IMR-90 (cell line): ENCODE measurements at regions not wholly inside any gene's neighbourhood (a gene's known extent, or its start where the extent isn't known, plus 50 kb on each side); places are given as distances from the start of the nearest gene placed in this dataset.

Experiments
- ATAC-seq: fragments of 200-7000 bp; cut with Tn5 transposase; 2 replicates; pipeline ENCODE4 v1.9.1; 2020; ENCODE audit warnings: low read depth, mild to moderate bottlenecking, moderate library complexity
- BruUV-seq: library from RNA; stranded (reverse); fragments of 400-500 nt; replicated peaks from 2 replicates; lab custom pipeline; 2021; lab: Mats Ljungman, UMichigan
- CTCF ChIA-PET: fragments of 300-600 bp; formaldehyde crosslinking; extraction: SDS; loops from one replicate; lab custom pipeline; 2021; ENCODE audit warnings: antibody characterized with exemption; lab: Yijun Ruan, JAX
- POLR2A ChIA-PET: fragments of 300-600 bp; sonication (Branson Sonifier 250); formaldehyde crosslinking; loops from one replicate; lab custom pipeline; 2022; ENCODE audit warnings: antibody characterized with exemption; ENCODE audit not compliant: unreplicated experiment; lab: Charles Lee
- DNase-seq: peaks from one replicate; pipeline ENCODE4 v3.0.0; 2013
- H2AFZ ChIP-seq: replicated peaks from 2 replicates; pipeline ENCODE3; 2013; ENCODE audit warnings: low read length, mild to moderate bottlenecking; ENCODE audit not compliant: poor library complexity
- H2AK5ac ChIP-seq: 2 replicates; pipeline ENCODE4 v1.6.1; 2013; ENCODE audit warnings: low read depth, low read length, inconsistent platforms
- H2AK9ac ChIP-seq: replicated peaks from 2 replicates; pipeline ENCODE3; 2013; ENCODE audit warnings: mild to moderate bottlenecking, low read depth, low read length, moderate library complexity; ENCODE audit not compliant: poor library complexity
- H2BK120ac ChIP-seq: 2 replicates; pipeline ENCODE4 v1.6.1; 2013; ENCODE audit warnings: low read depth, low read length, inconsistent platforms
- H2BK15ac ChIP-seq: 3 replicates; pipeline ENCODE4 v1.6.1; 2013; ENCODE audit warnings: low read depth, low read length, inconsistent platforms
- H2BK20ac ChIP-seq: 2 replicates; pipeline ENCODE4 v1.6.1; 2013; ENCODE audit warnings: low read depth, mild to moderate bottlenecking, inconsistent platforms, low read length, moderate library complexity
- H2BK5ac ChIP-seq: 2 replicates; pipeline ENCODE4 v1.6.1; 2013; ENCODE audit warnings: mild to moderate bottlenecking, low read depth, low read length, inconsistent platforms; ENCODE audit not compliant: poor library complexity, severe bottlenecking
- H3K14ac ChIP-seq: replicated peaks from 2 replicates; pipeline ENCODE4 v1.6.1; 2013; ENCODE audit warnings: low read depth, low read length, inconsistent platforms
- H3K18ac ChIP-seq: 2 replicates; pipeline ENCODE4 v1.6.1; 2013; ENCODE audit warnings: low read depth, low read length, control low read depth
- H3K23ac ChIP-seq: 2 replicates; pipeline ENCODE4 v1.6.1; 2013; ENCODE audit warnings: low read depth, low read length, inconsistent platforms
- H3K27ac ChIP-seq: 2 replicates; pipeline ENCODE4 v1.5.1; 2013; ENCODE audit warnings: mild to moderate bottlenecking, control low read depth, low read length; ENCODE audit not compliant: insufficient read depth
- H3K27me3 ChIP-seq: 2 replicates; pipeline ENCODE4 v1.6.1; 2013; ENCODE audit warnings: low read length; ENCODE audit not compliant: control insufficient read depth, insufficient read depth
- H3K36me3 ChIP-seq: 2 replicates; pipeline ENCODE4 v1.6.1; 2013; ENCODE audit warnings: low read length, mixed read lengths; ENCODE audit not compliant: control insufficient read depth, insufficient read depth
- H3K4ac ChIP-seq: 2 replicates; pipeline ENCODE4 v1.6.1; 2013; ENCODE audit warnings: low read depth, low read length, inconsistent platforms
- H3K4me1 ChIP-seq: 2 replicates; pipeline ENCODE4 v1.6.1; 2013; ENCODE audit warnings: low read length, mixed read lengths; ENCODE audit not compliant: control insufficient read depth, insufficient read depth
- H3K4me2 ChIP-seq: 2 replicates; pipeline ENCODE4 v1.6.1; 2013; ENCODE audit warnings: low read depth, mild to moderate bottlenecking, control low read depth, low read length, moderate library complexity
- H3K4me3 ChIP-seq: 2 replicates; pipeline ENCODE4 v1.5.1; 2013; ENCODE audit warnings: low read depth, mild to moderate bottlenecking, control low read depth, low read length, moderate library complexity; ENCODE audit not compliant: insufficient read depth
- H3K56ac ChIP-seq: 2 replicates; pipeline ENCODE4 v1.6.1; 2013; ENCODE audit warnings: low read length, inconsistent platforms; ENCODE audit not compliant: insufficient read depth; ENCODE audit errors: extremely low read depth
- H3K79me1 ChIP-seq, 2 experiments: 2 replicates each; pipeline ENCODE4 v1.6.1; 2013; ENCODE audit warnings: low read length in 2 of 2, inconsistent platforms in 1 of 2, low read depth in 1 of 2
- H3K9ac ChIP-seq: 2 replicates; pipeline ENCODE4 v1.6.1; 2013; ENCODE audit warnings: low read depth, low read length, control low read depth
- H3K9me1 ChIP-seq: 2 replicates; pipeline ENCODE4 v1.6.1; 2013; ENCODE audit warnings: low read length, inconsistent platforms; ENCODE audit not compliant: insufficient read depth
- H3K9me3 ChIP-seq: 2 replicates; pipeline ENCODE4 v1.6.1; 2013; ENCODE audit warnings: low read length; ENCODE audit not compliant: control insufficient read depth, insufficient read depth
- H4K20me1 ChIP-seq: 2 replicates; pipeline ENCODE4 v1.6.1; 2013; ENCODE audit warnings: low read length, inconsistent platforms; ENCODE audit not compliant: insufficient read depth
- H4K5ac ChIP-seq: 2 replicates; pipeline ENCODE4 v1.6.1; 2013; ENCODE audit warnings: mild to moderate bottlenecking, low read depth, low read length, control low read depth
- H4K8ac ChIP-seq, 2 experiments: 2 replicates each; pipeline ENCODE4 v1.6.1; 2013; ENCODE audit warnings: low read depth in 2 of 2, low read length in 2 of 2, control low read depth in 1 of 2, inconsistent platforms in 1 of 2
- H4K91ac ChIP-seq: 2 replicates; pipeline ENCODE4 v1.6.1; 2013; ENCODE audit warnings: low read depth, low read length, inconsistent platforms; ENCODE audit not compliant: insufficient read depth
- BHLHE40 ChIP-seq: fragments of 150-350 bp; IDR thresholded peaks from 2 replicates; pipeline ENCODE4 v1.6.1; 2016; ENCODE audit warnings: mild to moderate bottlenecking, low read depth, low read length
- CEBPB ChIP-seq: IDR thresholded peaks from 2 replicates; pipeline ENCODE4 v1.6.1; 2012; ENCODE audit warnings: low read depth, low read length, improper control_type of control experiment
- CHD1 ChIP-seq: IDR thresholded peaks from 2 replicates; pipeline ENCODE4 v1.6.1; 2012; ENCODE audit warnings: low read depth, low read length, improper control_type of control experiment
- ELK1 ChIP-seq: fragments of 150-350 bp; IDR thresholded peaks from 2 replicates; pipeline ENCODE4 v1.6.1; 2016; ENCODE audit warnings: low read depth, mild to moderate bottlenecking, low read length, moderate library complexity, borderline replicate concordance
- MXI1 ChIP-seq: IDR thresholded peaks from 2 replicates; pipeline ENCODE4 v1.6.1; 2012; ENCODE audit warnings: low read depth, mild to moderate bottlenecking, low read length, moderate library complexity, borderline replicate concordance
- NFE2L2 ChIP-seq: fragments of 150-350 bp; IDR thresholded peaks from 2 replicates; pipeline ENCODE4 v1.6.1; 2016; ENCODE audit warnings: low read depth, mild to moderate bottlenecking, low read length
- POLR2A ChIP-seq: IDR thresholded peaks from 2 replicates; pipeline ENCODE4 v1.6.1; 2012; ENCODE audit warnings: mild to moderate bottlenecking, low read depth, low read length
- RAD21 ChIP-seq: IDR thresholded peaks from 2 replicates; pipeline ENCODE4 v1.6.1; 2012; ENCODE audit warnings: low read length, improper control_type of control experiment
- RCOR1 ChIP-seq: IDR thresholded peaks from 2 replicates; pipeline ENCODE4 v1.6.1; 2012; ENCODE audit warnings: mild to moderate bottlenecking, low read length, improper control_type of control experiment; ENCODE audit not compliant: insufficient replicate concordance
- RFX5 ChIP-seq: IDR thresholded peaks from 2 replicates; pipeline ENCODE4 v1.8.0; 2012; ENCODE audit warnings: low read depth, mild to moderate bottlenecking, low read length, moderate library complexity
- SMC3 ChIP-seq: fragments of 150-350 bp; IDR thresholded peaks from 2 replicates; pipeline ENCODE4 v1.6.1; 2016; ENCODE audit warnings: low read depth, mild to moderate bottlenecking, antibody characterized with exemption, low read length, moderate library complexity
- WGBS, 2 experiments: methylation state at CpG; one replicate each; pipeline versions ENCODE4 v1.1.5 to v1.1.7; 2013; ENCODE audit warnings: missing lambda C conversion rate in 2 of 2; ENCODE audit not compliant: insufficient read length in 1 of 2; ENCODE audit errors: extremely low coverage in 2 of 2; 5-methylcytosine and 5-hydroxymethylcytosine counted together
- dilution Hi-C: fragments of 300-500 bp; cut with HindIII; formaldehyde crosslinking; loops from one replicate; pipeline ENCODE4 v1.14.3; 2018; ENCODE audit warnings: low sequenced_read_pairs; ENCODE audit not compliant: unreplicated experiment
- in situ Hi-C: fragments of 300-500 bp; cut with MboI; formaldehyde crosslinking; loops from 3 replicates; pipeline ENCODE4 v1.14.3; 2019; ENCODE audit warnings: low sequenced_read_pairs, inconsistent platforms, mixed read lengths
- intact Hi-C: fragments of 100-400 bp; cut with micrococcal nuclease; formaldehyde crosslinking; loops from 2 replicates; pipeline ENCODE4 v1.10.0; 2022
- TF ChIP-seq, protein P1 (sequence below): conservative IDR thresholded peaks from 2 replicates; pipeline ENCODE4 v1.5.1; 2012; ENCODE audit warnings: mild to moderate bottlenecking, low read depth, low read length, improper control_type of control experiment

GRCh38 chr6:26170951-26171841, 84.0 kb downstream of the HFE start (continued):
- TF ChIP-seq NFE2L2 (no peak), MXI1 (no peak)

GRCh38 chr6:26172608-26172968, 85.4 kb downstream of the HFE start:
- intact Hi-C loops (loop anchor here (1.0 kb wide), 1 partner anchor 47 kb away; no protein-coding TSS in a partner anchor), in situ Hi-C loops (no loop called here), dilution Hi-C loops (no loop called here)
- H3K9ac ChIP-seq, result peak overlapping the region; percentile 89
- H3K9me1 ChIP-seq, result no peaks in the 10 kb centered on the region
- peak overlapping the region; percentile 64; the same call in 1 of the 2 replicates for H3K23ac ChIP-seq
- peaks cover 3 to 7% of the 10 kb centered on the region in 2 experiments; a peak in 2 of 4 replicates for H3K79me1 ChIP-seq
- ATAC-seq, result peak; percentile 19
- peak overlapping the region; percentile 99 for H3K4me2 ChIP-seq
- H3K4me3 ChIP-seq, result peak overlapping the region; percentile 90
- ChIA-PET CTCF (interaction anchor here (0.7 to 1.3 kb wide), 2 partner anchors 10 to 164 kb away, joined by 3 to 4 read pairs; no protein-coding TSS in a partner anchor), POLR2A (interaction anchor here (0.5 to 1.4 kb wide), 3 partner anchors 14 to 48 kb away, joined by 3 to 7 read pairs (median 4); a partner anchor contains a TSS)
- no peak overlapping the region for H2AK9ac ChIP-seq
- H4K8ac ChIP-seq, result peak overlapping the region; percentile 74 to 86
- H4K91ac ChIP-seq, result peak overlapping the region; percentile 64
- no peak overlapping the region for H2BK20ac ChIP-seq
- peak overlapping the region; percentile 69 for H2AFZ ChIP-seq
- peak overlapping the region; percentile 77 for H3K4ac ChIP-seq
- H3K56ac ChIP-seq, result peak overlapping the region; percentile 73
- H4K5ac ChIP-seq, result peak overlapping the region; percentile 94
- H3K27me3 ChIP-seq, result no peaks in the 10 kb centered on the region
- DNase-seq, result peak; percentile 46
- peak overlapping the region; percentile 76 for H3K27ac ChIP-seq
- H3K4me1 ChIP-seq, result peaks cover 1% of the 10 kb centered on the region; the same call in 1 of the 2 replicates
- peak overlapping the region; percentile 6 for H2BK120ac ChIP-seq
- peak overlapping the region; percentile 48 for H3K14ac ChIP-seq
- no peaks in the 10 kb centered on the region for H4K20me1 ChIP-seq
- peak overlapping the region; percentile 66 for H2BK5ac ChIP-seq
- H3K9me3 ChIP-seq, result no peaks in the 10 kb centered on the region
- H3K36me3 ChIP-seq, result no peaks in the 10 kb centered on the region
- no CpG with 5 or more reads among the region's 10 CpGs for WGBS, 2 experiments
- H2BK15ac ChIP-seq, result no peak overlapping the region
- H2AK5ac ChIP-seq, result no peak overlapping the region
- no TSS peak for BruUV-seq
- peak overlapping the region; percentile 94 for H3K18ac ChIP-seq
- TF ChIP-seq RCOR1 (no peak), SMC3 (no peak), CHD1 (no peak), ELK1 (no peak), NFE2L2 (no peak), CEBPB (no peak), BHLHE40 (no peak), RFX5 (no peak), RAD21 (no peak), POLR2A (no peak)
- TF ChIP-seq, protein P1, sequence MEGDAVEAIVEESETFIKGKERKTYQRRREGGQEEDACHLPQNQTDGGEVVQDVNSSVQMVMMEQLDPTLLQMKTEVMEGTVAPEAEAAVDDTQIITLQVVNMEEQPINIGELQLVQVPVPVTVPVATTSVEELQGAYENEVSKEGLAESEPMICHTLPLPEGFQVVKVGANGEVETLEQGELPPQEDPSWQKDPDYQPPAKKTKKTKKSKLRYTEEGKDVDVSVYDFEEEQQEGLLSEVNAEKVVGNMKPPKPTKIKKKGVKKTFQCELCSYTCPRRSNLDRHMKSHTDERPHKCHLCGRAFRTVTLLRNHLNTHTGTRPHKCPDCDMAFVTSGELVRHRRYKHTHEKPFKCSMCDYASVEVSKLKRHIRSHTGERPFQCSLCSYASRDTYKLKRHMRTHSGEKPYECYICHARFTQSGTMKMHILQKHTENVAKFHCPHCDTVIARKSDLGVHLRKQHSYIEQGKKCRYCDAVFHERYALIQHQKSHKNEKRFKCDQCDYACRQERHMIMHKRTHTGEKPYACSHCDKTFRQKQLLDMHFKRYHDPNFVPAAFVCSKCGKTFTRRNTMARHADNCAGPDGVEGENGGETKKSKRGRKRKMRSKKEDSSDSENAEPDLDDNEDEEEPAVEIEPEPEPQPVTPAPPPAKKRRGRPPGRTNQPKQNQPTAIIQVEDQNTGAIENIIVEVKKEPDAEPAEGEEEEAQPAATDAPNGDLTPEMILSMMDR, result no peak
